Ureter (tissue), 1 donor: ENCODE measurements at regions not wholly inside any gene's neighbourhood (a gene's known extent, or its start where the extent isn't known, plus 50 kb on each side); places are given as distances from the start of the nearest gene placed in this dataset.

Source experiments
- DNase-seq: peaks from one replicate; pipeline ENCODE4 v3.0.0-alpha.2; 2020; ENCODE audit warnings: low spot score
- donor health status: DM: yes; HTN: yes; CAD: no.

DNA sequence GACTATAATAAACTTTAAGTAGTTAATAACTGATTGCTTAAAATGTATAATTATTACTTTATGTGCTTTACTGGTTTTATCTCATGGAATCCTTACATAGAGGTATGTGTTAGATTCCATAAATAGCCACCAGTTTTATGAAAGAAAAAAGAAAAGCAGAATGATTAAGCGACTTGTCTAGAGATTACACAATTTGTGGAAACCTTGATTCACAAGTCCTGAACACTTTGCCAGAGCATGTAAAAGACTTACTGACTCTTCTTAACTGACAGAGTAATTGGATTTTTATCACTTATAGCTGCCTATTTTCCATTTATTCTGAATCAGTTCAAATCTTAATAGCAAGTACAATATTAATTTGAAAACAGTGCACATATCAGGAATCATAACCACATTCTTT, 448.7 kb upstream of the NETO1 start:
- DNase-seq = no peak

DNA sequence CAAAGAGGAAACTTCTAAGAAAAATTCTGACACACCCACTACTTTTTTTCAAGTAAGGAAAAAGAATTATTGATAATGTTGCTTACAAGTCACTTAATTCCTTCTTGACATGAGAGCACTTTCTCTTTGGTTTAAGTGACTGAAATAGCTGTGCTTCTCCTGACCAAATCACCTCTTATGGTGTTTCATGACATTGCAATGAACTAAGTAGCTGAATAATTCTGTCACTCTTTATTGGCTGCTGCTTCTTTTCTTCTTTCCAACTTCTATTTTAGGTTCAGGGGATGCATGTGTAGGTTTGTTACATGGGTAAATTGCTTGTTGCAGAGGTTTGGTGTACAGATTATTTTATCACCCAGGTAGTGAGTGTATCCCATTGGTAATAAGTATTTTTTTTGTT, 447.6 kb upstream of the NETO1 start:
- no peak for DNase-seq

DNA sequence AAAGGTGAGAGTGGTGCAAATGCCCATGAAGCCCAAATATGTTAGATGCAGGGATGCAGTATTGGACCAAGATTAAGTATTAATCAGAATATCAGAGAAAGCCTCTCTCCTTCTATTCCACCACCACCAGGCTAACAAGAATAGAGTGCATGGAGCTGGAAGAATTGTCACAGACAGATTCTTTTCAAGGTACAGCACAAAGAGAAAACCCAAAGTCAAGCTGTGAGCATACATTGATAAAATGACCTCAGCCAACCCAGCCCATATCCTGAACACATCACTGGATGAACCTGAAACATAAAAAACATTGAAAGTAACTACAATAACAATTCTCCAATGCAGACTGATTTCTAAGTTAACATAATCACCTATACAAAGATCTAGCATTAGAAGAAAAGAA, 445.7 kb upstream of the NETO1 start:
- DNase-seq = no peak

DNA sequence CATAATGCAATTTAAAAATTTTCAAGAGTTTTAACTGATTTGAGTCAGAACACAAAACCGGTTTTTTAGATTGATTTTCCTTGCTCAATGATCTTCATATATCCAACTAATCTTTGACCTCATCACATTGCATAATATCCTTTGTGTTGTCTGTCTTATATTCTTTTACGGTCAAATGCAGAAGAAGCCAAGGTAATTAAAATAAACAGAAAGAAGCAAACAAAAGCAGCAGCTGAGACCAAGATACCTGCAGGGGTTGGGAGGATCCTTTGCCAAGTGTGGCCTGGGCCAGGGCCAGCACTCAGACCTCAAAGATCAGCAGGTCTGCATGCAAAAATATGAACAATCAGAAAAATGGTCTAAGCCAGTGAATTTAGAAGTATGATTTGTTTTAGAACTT, 428.9 kb upstream of the NETO1 start:
- no peak for DNase-seq

DNA sequence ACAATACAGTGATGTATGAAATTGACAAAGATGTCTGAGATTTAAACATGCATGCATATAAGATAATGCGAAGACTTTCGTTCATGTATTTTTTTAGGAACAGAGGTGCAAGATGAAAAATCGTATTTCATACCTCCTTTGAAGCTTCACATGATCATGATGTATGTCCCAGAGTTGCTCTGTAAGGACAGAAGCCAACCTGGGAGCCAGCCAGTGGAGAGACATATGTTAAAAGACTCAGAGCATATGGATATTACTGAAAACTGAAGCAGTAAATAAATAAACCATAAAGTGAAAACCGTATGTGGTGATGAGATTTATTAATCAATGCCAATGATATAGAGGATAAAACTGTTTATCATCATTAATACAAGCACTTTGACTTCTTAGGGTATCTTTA, 424.4 kb upstream of the NETO1 start:
- DNase-seq = no peak

DNA sequence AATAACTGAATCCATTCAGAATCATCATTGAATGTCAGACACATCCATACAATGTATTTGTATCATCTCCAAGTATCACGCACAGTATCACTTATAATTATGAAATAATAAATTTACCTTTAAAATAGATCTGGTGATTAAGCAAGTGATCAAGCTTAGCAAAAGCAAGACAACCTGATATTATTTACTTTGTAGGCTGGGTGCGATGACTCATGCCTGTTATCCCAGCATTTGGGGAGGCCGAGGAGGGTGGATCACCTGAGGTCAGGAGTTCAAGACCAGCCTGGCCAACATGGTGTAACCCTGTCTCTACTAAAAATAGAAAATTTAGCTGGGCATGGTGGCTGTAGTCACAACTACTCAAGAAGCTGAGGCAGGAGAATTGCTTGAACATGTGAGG, 421.0 kb upstream of the NETO1 start:
- DNase-seq = no peak

DNA sequence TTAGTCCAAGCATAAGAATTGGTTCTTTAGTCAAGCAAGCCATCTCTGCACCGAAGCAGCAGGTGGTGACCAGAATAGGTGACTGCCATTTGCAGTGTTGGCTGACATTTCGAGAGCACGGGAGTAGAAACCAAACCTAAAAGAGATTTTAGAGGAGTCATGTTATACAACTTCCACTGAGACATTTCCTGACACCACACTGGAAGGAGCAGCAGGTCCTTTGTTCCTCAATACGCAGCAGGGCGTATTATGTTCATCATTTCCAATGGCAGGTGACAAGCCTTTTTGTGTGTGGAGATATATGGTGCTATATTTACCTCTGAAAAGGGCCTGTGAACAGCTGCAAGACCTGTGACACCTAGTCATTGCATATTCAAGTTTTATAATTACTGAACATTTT, 418.8 kb upstream of the NETO1 start:
- DNase-seq = no peak

DNA sequence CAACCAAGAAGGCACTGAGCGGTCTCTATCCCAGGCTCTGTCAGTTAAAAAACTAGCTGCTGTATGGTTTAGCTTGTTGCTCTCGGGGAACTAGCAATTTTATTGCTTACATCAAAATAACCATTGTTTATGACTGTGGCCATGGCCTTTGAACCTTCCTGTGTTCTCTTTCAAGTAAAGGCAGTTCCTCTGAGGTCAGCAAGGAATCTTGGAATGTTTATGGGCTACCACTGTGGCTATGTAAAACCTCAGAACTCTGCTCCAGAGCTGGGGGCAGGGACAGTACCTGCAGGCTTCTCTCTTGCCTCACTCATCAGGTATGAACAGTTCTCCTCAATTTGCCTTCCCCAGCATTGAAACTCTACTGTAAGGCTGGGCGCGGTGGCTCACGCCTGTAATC, 416.0 kb upstream of the NETO1 start:
- no peak for DNase-seq

DNA sequence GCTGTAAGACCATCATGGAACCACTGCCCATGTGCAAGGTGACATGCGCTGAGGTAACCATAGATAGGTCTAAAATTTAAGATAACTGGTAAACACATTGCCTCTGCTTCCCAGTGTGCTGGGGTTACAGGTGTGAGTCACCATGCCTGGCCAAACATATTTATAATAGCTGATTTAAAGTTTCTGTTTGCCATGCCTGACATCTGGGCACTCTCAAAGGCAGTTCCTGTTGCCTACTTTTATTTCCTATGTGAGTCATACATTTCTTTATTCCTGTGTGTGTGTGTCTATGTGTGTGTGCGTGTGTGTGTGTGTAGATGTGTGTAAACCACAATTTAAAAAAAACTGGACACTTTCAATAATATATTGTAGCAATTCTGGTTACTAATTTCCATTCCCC, 415.2 kb upstream of the NETO1 start:
- no peak for DNase-seq

DNA sequence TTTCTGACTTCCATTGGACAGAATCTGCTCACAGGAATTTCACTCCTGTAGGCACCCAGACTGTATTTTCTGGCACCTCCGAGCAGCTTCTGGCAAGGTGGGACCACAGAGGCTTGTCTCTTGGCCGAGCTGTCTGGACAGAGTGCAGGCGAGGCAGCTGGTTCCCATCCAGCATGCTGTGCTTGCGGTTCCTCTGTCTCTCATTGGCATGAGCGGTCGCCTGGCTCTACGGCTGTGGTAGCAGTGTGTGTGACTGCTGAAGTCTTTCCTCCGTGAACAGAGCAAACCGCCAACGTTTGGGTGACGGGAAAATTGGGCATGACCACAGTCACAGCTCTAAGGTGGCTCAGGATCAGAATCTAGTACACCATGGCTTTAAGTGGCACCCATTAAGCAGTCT, 411.7 kb upstream of the NETO1 start:
- DNase-seq = no peak

DNA sequence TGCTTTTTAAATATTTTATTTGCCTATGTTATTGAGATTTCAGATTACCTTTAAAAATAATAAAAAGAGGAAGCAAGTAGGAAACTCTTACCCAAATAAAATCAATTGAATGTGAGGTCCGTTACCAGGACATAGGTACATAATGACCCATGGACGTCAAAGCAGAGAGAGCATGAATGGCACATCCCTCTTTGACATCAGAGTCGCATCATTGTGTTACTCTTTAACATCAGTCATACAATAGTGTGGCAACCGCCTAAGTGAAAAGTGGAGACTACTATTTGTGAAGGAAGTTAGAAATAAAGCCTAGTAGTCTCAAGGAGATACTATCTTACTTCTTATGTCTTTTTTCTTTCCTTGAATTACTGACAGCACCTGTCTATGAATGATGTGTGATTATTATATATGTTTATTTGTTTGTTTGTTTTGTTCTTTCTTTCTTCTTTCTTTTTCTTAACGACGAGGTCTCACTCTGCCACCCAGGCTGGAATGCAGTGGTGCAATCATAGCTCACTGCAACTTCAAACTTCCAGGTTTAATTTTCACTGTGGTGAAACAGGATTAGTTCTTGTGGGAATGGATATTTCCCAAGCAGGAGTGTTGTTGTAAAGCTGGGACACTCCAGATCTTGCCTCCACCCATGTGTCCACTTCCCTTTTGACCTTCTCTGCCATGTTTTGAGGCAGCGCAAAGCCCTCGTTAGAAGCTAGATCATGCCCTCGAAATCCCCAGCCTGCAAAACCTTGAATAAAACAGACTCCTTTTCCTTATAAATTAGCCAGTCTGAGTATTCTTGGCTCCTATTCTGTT, 407.2 kb upstream of the NETO1 start:
- DNase-seq = no peak

DNA sequence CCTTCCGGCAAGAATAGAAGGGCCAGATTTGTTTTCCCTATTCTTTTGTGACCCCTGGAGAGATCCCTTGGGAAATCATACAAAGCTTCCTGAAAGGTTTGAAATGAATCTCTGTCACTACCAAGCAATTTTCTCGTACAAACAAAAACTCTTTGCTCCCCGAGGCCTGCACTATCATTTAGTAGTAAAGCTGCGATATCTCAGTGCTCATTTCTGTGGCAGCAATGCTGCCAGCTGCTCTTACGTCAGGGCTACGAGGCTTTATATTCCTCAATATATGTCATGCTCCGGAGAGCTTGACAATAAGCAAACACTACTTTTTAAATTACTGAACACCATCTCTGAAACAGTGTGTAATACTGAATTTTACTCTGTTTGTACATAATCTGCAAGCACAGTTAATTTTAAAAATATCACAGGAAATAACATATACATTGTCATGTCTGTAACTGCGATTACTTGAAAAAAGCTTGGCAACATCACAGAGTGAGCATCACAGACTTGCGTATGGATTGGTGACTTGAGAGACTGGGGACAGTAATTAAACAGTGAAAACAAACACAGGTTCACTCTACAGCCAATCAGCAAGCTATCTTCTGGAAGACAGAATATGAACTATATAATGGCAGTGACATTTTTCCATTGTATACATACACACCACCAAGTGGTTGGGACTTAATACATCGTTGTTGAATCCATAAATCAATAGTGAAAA, 403.3 kb upstream of the NETO1 start:
- no peak for DNase-seq

DNA sequence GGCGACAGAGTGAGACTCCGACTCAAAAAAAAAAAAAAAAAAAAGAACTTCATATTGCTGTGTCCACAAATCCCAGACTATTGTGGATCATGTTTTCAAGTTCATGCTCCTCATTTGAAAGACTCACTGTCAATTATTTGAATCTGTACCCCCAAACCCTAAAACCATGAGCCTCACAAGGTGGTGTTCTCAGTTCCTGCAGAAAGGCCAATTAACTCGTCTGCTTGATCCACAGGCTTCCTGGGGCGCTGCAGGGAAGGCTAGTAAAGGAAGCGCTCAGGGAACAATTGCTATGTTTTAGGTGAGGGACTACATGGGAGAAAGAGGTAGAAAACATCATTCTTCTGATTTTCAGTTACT, 396.8 kb upstream of the NETO1 start:
- no peak for DNase-seq

DNA sequence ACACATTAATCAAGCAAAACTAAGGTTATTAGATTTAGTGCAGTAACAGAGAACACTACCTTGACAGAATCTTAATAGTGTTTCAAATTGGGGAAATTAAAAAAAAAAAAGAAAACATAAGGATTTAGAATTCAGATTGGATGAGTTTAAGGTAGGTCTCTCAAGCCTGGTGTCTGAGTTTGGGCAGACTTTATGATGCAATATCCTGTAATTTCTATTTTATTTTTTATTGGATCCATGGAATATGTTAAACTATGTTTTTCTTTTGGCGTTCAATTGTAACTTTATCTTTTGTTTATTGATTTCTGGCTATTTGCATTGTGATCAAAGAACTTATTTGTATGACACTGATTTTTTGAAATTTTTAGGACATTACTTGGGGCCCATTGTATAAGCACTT, 394.1 kb upstream of the NETO1 start:
- no peak for DNase-seq

DNA sequence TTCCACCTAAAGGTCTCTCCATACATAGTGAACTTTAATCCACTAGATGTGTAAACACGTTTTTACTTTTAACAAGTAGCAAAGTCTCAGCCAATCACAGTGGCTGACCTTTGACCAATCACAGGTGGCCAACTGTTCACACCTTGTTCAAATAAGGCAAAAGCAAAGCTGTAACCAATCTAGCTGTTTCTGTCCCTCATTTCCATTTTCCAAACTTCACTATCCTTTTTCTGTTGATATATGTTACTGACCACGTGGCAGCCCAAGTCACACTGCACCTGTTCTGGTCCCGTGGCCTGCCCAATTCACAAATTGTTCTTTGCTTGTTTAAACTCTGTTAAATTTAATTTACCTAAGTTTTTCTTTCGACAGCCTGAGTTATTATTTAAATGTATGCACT, 393.5 kb upstream of the NETO1 start:
- DNase-seq = no peak

DNA sequence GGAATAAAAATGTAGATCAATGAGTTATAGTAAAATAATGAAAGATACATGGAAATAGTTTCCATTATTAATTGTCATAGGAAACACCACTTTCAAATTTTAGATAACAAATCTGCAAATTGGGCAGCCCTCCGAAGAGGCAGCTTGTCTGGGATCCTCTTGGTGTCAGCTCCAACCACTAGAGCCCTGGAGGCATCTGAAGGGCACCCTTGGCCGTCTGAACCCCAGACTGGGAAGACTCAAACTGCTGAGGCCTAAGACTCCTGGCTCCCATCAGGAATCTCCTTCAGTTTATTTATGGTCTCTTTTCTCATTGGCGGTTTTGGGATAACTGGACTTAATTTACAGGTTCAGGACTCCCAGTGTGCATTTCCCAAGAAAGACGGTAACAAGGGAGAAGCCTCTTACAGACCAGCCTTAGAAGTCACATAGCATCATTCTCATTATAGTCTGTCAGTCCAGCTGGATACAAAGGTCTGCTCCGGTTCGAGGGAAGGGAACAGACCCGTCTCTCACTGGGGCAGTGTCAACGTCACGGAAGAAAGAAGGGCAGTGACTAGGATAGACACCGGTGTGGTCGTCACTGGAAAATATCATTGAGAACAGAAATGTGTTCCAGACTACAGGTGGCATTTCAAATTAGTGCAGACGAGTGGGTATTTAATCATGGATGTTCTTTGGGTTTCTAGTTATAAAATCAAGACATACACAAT, 390.7 kb upstream of the NETO1 start:
- DNase-seq = no peak

DNA sequence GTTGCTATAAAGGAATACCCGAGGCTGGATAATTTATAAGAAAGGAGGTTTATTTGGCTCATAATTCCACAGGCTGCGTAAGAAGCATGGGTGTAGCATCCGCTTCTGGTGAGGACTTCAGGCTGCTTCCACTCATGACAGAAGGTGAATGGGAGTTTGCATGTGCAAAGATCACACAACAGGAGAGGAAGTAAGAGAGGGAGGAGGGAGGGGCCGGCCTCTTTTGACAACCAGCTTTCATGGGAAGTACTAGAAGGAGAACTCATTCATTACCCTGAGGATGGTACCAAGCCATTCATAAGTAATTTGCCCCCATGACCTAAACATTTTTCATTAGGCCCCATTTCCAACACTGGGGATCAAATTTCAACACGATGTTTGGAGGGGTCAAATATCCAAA, 386.8 kb upstream of the NETO1 start:
- DNase-seq = no peak

DNA sequence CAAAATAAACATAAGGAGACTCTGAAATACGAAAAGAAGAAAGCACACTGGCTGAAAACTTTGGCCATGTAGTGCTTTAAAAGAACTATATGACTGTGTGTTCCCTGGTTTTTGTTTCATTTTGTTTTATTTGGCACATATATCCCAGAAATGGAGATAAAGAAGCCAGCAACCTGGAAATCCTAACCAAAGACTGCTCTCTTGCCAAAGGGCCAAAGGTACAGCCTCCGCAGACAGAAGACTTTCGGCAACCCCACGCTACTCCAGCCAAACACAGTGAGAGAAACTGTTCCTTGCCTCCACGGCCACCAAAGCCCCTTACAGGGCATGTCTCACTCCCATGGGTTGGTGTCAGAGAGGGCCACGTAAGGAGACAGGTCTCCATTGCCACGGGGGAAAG, 381.2 kb upstream of the NETO1 start:
- no peak for DNase-seq

DNA sequence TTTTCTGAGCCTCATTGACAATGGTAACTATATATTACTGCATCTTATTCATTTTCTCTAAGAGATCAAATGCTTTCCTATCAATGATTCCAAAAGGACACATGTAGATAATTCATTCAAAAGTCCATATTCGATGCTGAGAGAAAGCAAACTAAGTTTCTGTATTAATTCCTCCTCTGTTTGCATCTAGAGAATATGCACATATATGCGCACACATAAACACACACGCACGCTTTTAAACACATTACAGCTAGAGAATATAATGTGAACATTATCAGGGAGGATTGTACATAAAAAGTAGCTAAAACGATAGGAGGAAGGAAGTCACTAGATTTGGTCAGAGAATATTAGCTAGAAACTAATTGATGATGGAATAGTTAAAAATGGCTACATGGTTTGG, 379.0 kb upstream of the NETO1 start:
- DNase-seq = no peak

DNA sequence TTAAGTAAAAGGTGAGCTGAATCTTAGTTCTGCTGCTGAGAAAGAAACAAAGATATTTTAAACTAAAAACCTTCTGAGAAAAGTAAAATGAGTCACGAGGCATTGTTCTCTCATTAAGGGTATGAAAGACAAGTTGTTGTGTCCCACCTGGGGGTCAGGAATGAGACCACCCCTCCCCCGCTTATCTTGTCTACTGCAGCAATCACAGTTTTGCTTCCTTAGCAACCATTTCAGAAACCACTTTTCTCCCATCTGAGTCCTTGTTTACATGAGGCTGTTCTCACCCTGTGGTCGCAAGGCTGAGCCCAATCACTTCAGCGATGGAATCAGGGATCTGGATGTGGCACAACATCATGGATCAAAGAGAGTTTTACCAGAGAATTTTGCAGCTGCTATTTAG, 377.6 kb upstream of the NETO1 start:
- DNase-seq = no peak

DNA sequence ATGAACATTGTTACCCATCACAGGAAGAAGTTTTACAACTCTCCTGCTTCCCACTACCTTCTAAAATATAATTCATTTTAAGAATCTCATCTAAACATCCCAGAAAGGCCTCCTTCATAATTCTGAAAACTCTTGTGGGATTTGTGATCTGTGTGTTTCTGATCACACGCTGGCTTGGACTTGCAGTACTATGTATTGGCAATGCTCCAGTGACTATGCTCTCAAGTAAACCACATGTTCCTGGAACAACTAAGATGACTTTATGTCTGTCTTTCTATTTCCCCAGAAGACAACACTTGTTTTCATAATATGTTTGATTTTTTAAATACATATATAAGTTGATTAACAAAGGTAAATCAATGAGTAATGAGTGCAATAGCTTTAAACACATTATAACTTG, 376.6 kb upstream of the NETO1 start:
- no peak for DNase-seq

DNA sequence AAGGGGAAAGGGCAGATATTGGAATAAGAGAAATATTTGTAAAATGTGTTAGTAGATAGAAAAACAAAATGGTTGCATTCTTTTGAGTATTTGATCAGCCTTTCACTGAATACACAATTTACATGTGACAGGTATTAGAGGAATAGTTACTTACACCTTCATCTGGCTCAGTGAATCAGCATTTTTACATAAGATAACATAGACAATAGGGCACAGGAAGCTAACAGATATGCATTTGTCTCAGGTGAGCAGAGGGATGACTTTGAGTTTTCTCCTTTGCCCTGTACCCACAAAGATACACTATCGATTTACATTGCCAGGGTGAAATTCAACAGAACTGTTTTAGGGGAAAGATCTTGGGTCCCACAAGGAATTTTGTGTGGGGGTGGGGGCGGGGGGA, 373.1 kb upstream of the NETO1 start:
- no peak for DNase-seq

DNA sequence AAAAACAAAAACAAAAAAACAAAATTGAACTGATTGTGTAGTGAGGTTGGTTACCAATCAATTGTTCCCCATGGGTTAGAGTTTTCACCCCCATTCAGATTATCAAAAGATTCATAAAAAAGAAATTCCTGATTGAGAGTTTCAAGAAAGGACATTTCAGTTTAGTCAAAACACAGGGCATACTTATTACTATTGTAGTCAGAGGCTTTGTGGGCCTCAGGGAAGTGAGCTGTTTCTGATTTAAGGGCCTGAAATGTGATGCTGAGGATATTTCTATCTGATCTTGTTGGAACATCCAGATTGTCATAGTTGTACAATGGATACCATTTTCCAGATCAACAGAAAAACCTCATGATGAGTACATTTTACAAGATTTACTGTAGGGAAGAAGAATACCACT, 368.1 kb upstream of the NETO1 start:
- DNase-seq = no peak
